Mucosa of descending colon (tissue), 3 donors: ENCODE measurements at regions not wholly inside any gene's neighbourhood (a gene's known extent, or its start where the extent isn't known, plus 50 kb on each side); places are given as distances from the start of the nearest gene placed in this dataset.

Experiments used
- ATAC-seq: fragments of 200-7000 bp; cut with Tn5 transposase; one replicate; pipeline ENCODE4 v1.9.1; 2020; ENCODE audit warnings: mild to moderate bottlenecking, moderate library complexity
- DNase-seq, 3 donors: peaks; one replicate each; pipeline ENCODE4 v3.0.0-alpha.2; 2020
- H3K36me3 ChIP-seq: fragments of 200-600 bp; one replicate; pipeline ENCODE4 v1.8.0; 2021; ENCODE audit warnings: low read depth, mild to moderate bottlenecking
- H3K4me1 ChIP-seq: fragments of 200-600 bp; one replicate; pipeline ENCODE4 v1.8.0; 2021; ENCODE audit warnings: low read depth, mild to moderate bottlenecking
- H3K4me3 ChIP-seq: fragments of 200-600 bp; one replicate; pipeline ENCODE4 v1.8.0; 2021; ENCODE audit warnings: mild to moderate bottlenecking
- H3K9me3 ChIP-seq: fragments of 200-600 bp; one replicate; pipeline ENCODE4 v1.8.0; 2021; ENCODE audit warnings: mild to moderate bottlenecking
- intact Hi-C, 2 donors: fragments of 100-400 bp; cut with DNase I in 1 of 2; cut with micrococcal nuclease in 1 of 2; formaldehyde crosslinking; loops; one replicate each; pipeline versions ENCODE4 v1.11.0 to v1.11.1; 2022; cut with DNase I, micrococcal nuclease
- TF ChIP-seq, protein P1 (sequence below): fragments of 200-600 bp; IDR thresholded peaks from one replicate; pipeline ENCODE4 v1.8.0; 2022; ENCODE audit warnings: antibody characterized with exemption, mild to moderate bottlenecking
- donor health status: DM: no; HTN: no; CAD: no; lungs with moderate emphysema.
- donor health status: DM: no; HTN: no; CAD: no.
- donor health status: DM: no; HTN: yes; CAD: no.

DNA sequence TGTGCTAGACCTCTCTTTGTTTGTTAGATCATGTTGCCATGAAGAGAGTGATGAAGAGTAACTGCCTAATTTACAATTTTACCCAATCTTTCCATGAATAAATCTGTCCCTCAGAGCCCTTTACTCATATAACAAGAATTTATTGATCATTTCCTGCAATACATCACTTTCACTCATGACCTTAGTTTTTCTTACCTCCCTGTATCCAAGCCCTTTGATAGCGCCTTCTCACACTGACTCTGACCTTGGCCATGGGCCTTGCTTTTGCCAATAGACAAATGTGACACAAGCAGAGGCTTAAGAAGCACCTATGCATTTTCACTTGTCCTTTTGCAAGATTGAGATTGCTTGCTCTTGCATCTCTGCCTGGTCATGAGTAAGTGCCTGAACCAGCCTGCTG is 288.1 kb downstream of the NNT start:
- ATAC-seq (no peak), DNase-seq (no peak)
- H3K4me1 ChIP-seq: no peaks in the 10 kb centered on the region
- TF ChIP-seq, protein P1, sequence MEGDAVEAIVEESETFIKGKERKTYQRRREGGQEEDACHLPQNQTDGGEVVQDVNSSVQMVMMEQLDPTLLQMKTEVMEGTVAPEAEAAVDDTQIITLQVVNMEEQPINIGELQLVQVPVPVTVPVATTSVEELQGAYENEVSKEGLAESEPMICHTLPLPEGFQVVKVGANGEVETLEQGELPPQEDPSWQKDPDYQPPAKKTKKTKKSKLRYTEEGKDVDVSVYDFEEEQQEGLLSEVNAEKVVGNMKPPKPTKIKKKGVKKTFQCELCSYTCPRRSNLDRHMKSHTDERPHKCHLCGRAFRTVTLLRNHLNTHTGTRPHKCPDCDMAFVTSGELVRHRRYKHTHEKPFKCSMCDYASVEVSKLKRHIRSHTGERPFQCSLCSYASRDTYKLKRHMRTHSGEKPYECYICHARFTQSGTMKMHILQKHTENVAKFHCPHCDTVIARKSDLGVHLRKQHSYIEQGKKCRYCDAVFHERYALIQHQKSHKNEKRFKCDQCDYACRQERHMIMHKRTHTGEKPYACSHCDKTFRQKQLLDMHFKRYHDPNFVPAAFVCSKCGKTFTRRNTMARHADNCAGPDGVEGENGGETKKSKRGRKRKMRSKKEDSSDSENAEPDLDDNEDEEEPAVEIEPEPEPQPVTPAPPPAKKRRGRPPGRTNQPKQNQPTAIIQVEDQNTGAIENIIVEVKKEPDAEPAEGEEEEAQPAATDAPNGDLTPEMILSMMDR: no peak
- no peak overlapping the region for H3K4me3 ChIP-seq
- H3K36me3 ChIP-seq: no peaks in the 10 kb centered on the region
- peaks cover 21% of the 10 kb centered on the region for H3K9me3 ChIP-seq
- intact Hi-C loops: no loop called here

DNA sequence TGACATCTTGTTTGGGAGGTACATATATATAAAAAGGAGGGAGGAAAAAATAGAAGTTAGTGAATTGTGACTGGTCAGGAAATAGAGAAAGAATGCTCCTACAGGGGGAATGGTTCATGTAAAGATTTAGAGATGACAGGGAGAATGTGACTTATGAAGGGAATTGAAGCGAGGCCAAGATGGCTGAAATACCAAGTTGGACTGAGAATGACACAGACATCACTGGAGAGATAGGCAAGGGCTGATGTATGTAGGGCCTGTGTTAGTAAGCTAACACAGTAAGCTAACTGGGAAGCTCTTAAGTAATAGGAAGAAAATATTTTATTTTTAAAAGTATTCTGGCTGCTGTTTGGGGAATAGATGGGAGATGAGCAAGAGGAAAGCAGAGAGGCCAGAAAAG is 286.3 kb downstream of the NNT start:
- H3K4me1 ChIP-seq: no peaks in the 10 kb centered on the region
- H3K4me3 ChIP-seq: no peak overlapping the region
- TF ChIP-seq, protein P1: no peak
- no peaks in the 10 kb centered on the region for H3K36me3 ChIP-seq
- DNase-seq: no peak
- H3K9me3 ChIP-seq: peaks cover 21% of the 10 kb centered on the region
- intact Hi-C loops: no loop called here
- ATAC-seq: no peak

DNA sequence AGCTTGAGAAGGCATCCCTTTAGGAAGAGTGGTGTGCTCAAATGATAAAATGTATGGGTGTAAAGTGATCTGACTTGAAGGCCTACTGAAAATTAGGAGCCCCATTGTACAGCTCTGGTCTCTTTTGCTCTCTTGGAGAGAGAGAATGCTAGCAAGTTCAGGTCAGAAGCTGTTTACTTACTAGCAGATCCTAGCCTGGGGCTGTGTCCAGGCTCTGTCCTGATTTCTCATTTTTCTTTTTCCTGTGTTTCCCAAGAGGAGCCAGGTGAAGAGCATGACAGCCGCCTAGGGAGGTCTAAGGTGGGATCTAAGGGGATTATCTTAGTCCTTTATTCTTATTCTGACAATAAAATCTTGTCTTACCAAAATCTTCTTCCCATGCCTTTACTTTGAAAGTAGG is 272.8 kb downstream of the NNT start:
- Histone ChIP-seq H3K9me3 (no peaks in the 10 kb centered on the region), H3K4me3 (no peak overlapping the region), H3K36me3 (no peaks in the 10 kb centered on the region), H3K4me1 (no peaks in the 10 kb centered on the region)
- TF ChIP-seq, protein P1: no peak
- no peak for ATAC-seq
- DNase-seq: no peak
- intact Hi-C loops: no loop called here

DNA sequence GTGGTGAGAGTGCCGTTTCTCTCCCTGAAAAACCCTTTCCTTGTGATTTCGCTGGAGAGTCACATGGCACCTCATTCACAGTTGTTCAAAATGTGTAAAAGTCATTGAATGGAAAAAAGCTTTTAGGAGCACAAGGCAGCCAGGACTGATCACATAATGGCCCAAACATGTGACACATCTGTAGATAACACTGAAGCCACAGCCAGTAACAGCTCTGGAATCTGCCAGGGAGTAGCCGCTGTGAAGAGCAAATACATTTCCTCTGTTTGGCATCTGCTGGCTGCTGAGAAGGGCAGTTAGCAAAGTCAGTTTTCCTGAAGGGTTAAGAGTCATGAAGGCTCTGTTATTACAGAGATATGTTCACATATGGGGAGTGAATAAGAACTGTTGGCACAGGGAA is 271.8 kb downstream of the NNT start:
- TF ChIP-seq, protein P1: no peak
- Histone ChIP-seq H3K9me3 (no peaks in the 10 kb centered on the region), H3K36me3 (no peaks in the 10 kb centered on the region), H3K4me3 (no peak overlapping the region), H3K4me1 (no peaks in the 10 kb centered on the region)
- ATAC-seq: no peak
- intact Hi-C loops: no loop called here
- no peak for DNase-seq

DNA sequence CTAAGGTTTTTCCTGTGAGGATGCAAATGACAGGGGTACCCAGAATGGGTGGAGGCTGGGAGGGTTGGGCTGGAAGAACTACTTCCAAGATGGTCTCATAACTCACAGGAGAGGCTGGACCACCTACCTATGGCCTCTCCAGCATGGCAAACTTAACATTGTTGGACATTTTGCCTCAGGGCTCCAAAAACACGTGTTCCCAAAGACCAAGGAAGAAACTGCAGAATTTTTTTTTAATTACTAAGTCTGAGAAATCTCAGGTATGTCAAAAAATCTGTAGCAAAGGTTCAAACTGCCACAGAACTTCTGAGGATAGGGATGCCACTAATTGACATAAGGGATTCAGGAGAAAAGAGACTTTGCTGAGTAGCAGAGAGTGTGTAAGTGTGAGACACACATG is 270.8 kb downstream of the NNT start:
- intact Hi-C loops: no loop called here
- ATAC-seq: no peak
- Histone ChIP-seq H3K4me1 (no peaks in the 10 kb centered on the region), H3K9me3 (peaks cover under 1% of the 10 kb centered on the region), H3K4me3 (no peak overlapping the region), H3K36me3 (no peaks in the 10 kb centered on the region)
- DNase-seq: no peak
- TF ChIP-seq, protein P1: no peak

DNA sequence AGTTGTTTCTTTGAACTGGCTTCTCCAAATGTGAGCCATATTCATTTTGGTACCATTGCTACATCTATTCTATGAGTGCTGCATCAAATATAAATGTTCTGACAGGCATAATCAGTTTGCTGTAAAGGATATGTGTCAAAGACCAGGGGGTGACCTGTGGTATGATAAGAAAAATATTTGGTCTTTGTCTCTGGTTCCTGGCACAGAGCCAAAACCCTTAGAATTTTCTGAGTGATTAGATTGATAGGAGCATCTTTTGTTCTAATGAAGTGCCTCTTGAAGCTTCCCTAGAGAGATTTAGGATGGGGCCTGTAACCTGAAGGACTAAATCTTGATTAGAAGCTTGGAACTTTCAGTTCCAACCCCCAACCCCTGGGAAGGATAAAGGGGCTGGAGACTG is 256.3 kb downstream of the NNT start:
- H3K4me3 ChIP-seq: no peak overlapping the region
- no peaks in the 10 kb centered on the region for H3K4me1 ChIP-seq
- DNase-seq: no peak
- H3K9me3 ChIP-seq: peaks cover 4% of the 10 kb centered on the region
- TF ChIP-seq, protein P1: no peak
- ATAC-seq: no peak
- no peaks in the 10 kb centered on the region for H3K36me3 ChIP-seq
- intact Hi-C loops: no loop called here
